ENCODE measurements at regions not wholly inside any gene's neighbourhood (a gene's known extent, or its start where the extent isn't known, plus 50 kb on each side); places are given as distances from the start of the nearest gene placed in this dataset.

DNA sequence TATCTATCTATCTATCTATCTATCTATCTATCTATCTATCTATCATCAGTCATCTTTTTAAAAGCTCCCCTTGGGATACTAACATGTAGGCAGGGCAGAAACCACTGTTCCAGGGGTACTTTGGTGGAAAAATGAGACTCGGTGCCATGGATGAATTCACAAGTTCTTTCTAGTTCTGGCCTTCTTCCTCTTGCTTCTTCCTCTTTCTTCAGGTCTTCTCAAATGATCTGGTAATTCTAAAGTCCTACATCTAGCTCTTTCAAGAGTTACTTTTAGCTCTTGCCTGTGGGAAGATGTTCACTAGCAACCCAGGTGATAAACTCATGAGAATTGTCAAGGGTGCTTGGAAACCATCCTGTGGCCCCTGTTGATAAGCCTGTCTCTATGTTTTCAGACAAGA is 168.5 kb upstream of the TBC1D5 start:
- no peak for DNase-seq
- no peaks in the 10 kb centered on the region for H3K4me1 ChIP-seq
- H3K36me3 ChIP-seq = no peaks in the 10 kb centered on the region
- H3K4me3 ChIP-seq = no peak overlapping the region
- H3K9ac ChIP-seq (ENCODE audit: low read depth in 2 of 2, low read length in 2 of 2) = no peak overlapping the region
- no peak overlapping the region for H3K27ac ChIP-seq
- no peaks in the 10 kb centered on the region for H3K9me3 ChIP-seq
- TF ChIP-seq, protein P1, sequence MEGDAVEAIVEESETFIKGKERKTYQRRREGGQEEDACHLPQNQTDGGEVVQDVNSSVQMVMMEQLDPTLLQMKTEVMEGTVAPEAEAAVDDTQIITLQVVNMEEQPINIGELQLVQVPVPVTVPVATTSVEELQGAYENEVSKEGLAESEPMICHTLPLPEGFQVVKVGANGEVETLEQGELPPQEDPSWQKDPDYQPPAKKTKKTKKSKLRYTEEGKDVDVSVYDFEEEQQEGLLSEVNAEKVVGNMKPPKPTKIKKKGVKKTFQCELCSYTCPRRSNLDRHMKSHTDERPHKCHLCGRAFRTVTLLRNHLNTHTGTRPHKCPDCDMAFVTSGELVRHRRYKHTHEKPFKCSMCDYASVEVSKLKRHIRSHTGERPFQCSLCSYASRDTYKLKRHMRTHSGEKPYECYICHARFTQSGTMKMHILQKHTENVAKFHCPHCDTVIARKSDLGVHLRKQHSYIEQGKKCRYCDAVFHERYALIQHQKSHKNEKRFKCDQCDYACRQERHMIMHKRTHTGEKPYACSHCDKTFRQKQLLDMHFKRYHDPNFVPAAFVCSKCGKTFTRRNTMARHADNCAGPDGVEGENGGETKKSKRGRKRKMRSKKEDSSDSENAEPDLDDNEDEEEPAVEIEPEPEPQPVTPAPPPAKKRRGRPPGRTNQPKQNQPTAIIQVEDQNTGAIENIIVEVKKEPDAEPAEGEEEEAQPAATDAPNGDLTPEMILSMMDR (IDR thresholded peaks at IDR 0.05) = no peak
- no peaks in the 10 kb centered on the region for H3K27me3 ChIP-seq
- intact Hi-C loops (cut with DNase I) = no loop called here

DNA sequence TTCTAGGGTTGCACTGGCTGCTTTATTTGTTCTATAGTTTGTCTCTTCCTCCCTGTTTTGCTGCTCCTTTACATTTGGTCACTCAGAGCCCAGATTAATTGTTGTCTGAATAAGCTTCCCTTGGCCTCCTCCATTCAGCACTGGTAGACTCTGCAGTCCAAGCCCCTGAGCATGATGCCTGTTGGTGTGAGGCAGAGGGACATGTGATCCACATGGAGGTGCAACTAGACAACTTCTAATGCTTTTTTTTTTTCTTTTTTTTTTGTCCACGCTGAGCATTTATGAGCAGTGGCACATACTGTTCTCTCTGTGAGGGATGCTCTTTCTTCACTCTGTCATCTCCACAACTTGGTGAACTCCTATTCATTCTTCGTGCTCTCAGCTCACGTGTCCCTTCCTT is 167.3 kb upstream of the TBC1D5 start:
- intact Hi-C loops (cut with DNase I) = no loop called here

DNA sequence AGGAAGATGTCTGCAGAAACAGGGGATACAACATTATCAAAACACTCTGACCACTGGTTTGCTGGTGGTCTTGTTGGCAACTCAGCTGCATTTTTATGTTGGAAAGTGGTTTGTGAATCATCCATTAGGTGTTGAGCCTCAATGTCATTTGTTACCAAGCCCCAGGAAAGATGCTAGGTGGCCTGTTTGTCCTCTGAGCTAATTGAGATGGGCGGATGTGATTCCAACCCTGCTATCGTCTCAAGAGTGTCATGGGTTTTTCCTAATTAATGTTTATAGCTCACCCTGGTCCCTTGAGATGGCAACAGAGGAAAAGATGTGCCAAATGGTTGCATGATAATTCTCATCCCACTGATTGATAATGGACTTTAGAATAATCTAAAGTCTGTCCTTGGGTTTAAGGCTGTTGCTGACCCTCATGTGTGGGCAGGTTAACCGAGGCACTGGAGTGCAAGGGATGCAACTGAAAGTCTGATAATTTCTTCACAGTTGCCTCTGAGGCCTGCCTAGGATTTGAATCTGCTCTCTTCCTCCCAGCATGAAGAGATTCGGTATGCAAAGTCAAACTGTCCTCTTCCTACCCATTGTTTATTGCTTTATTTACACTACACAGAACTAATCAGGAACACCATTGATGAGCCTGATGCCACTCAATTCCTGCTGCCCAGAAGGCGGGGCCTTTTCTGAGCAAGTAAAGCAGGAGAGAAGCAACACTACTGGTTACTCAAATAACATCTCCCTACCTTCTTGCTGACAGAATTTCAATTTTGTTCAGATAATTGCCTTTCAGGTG is 166.2 kb upstream of the TBC1D5 start:
- Histone ChIP-seq H3K4me1 (no peaks in the 10 kb centered on the region), H3K27ac (no peak overlapping the region), H3K4me3 (no peak overlapping the region), H3K27me3 (no peaks in the 10 kb centered on the region), H3K9ac (ENCODE audit: low read depth in 2 of 2, low read length in 2 of 2) (no peak overlapping the region), H3K9me3 (no peaks in the 10 kb centered on the region), H3K36me3 (no peaks in the 10 kb centered on the region)
- TF ChIP-seq, protein P1 (IDR thresholded peaks at IDR 0.05) = no peak
- DNase-seq = no peak
- intact Hi-C loops (cut with DNase I) = no loop called here

More for the DNA sequence above, 167.3 kb upstream of the TBC1D5 start:
- Histone ChIP-seq H3K4me3 (no peak overlapping the region), H3K36me3 (no peaks in the 10 kb centered on the region), H3K9me3 (no peaks in the 10 kb centered on the region), H3K27ac (no peak overlapping the region), H3K9ac (ENCODE audit: low read depth in 2 of 2, low read length in 2 of 2) (no peak overlapping the region), H3K4me1 (no peaks in the 10 kb centered on the region), H3K27me3 (no peaks in the 10 kb centered on the region)
- TF ChIP-seq, protein P1 (IDR thresholded peaks at IDR 0.05) = no peak
- no peak for DNase-seq

DNA sequence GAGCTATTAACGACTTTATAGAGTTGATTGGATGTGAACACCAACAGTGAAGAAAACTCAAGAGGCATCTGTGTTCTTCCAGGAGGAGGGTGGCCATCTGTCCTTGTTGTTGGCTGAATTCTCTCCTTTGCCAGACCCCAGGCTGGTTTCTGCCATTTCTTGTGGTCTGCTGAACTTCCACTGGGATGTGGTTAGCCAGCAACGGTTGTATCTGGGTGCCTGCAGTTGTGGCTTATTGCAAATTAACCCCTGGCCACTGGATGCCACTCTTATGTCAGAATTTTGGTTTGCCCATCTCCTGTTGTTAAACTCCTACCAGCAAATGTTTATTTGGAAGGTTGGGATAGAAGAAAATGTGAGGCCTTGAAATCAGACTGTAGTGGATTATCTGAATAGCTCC is 163.6 kb upstream of the TBC1D5 start:
- Histone ChIP-seq H3K4me1 (no peaks in the 10 kb centered on the region), H3K4me3 (no peak overlapping the region), H3K27ac (no peak overlapping the region), H3K27me3 (no peaks in the 10 kb centered on the region), H3K9me3 (no peaks in the 10 kb centered on the region), H3K36me3 (no peaks in the 10 kb centered on the region), H3K9ac (ENCODE audit: low read depth in 2 of 2, low read length in 2 of 2) (no peak overlapping the region)
- no peak for DNase-seq
- TF ChIP-seq, protein P1 (IDR thresholded peaks at IDR 0.05) = no peak
- intact Hi-C loops (cut with DNase I) = no loop called here

DNA sequence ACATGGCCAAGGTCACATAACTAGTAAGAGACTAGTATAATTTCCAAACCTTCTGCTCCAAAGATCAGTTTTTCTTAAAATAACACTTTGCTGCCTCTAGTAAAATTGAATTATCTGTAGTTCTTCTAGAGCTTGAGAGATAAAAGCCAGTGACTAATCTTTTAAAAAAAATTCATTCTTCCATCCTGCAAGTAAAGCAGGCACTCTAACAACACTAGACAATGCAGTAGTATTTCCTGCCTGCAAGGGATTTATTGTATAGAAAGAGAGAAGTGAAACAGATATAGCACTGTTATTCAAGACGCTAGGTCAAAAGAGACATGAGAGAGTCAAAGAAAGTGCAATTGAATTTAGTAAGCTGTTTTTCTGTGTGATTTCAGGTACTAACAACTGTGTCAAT is 159.5 kb upstream of the TBC1D5 start:
- Histone ChIP-seq H3K4me1 (no peaks in the 10 kb centered on the region), H3K36me3 (no peaks in the 10 kb centered on the region), H3K9ac (ENCODE audit: low read depth in 2 of 2, low read length in 2 of 2) (no peak overlapping the region), H3K9me3 (no peaks in the 10 kb centered on the region), H3K27ac (no peak overlapping the region), H3K4me3 (no peak overlapping the region), H3K27me3 (no peaks in the 10 kb centered on the region)
- no peak for DNase-seq
- TF ChIP-seq, protein P1 (IDR thresholded peaks at IDR 0.05) = no peak
- intact Hi-C loops (cut with DNase I) = no loop called here
